Panc1 (cell line): ENCODE measurements at regions not wholly inside any gene's neighbourhood (a gene's known extent, or its start where the extent isn't known, plus 50 kb on each side); places are given as distances from the start of the nearest gene placed in this dataset.

Experiments
- ATAC-seq: fragments of 200-7000 bp; cut with Tn5 transposase; 2 replicates; pipeline ENCODE4 v1.9.1; 2020; ENCODE audit warnings: mild to moderate bottlenecking, moderate library complexity
- BruUV-seq: library from RNA; stranded (reverse); fragments of 400-500 nt; replicated peaks from 2 replicates; lab custom pipeline; 2021; lab: Mats Ljungman, UMichigan
- CTCF ChIA-PET: fragments of 300-600 bp; sonication (Branson Sonifier 250); formaldehyde crosslinking; loops from one replicate; lab custom pipeline; 2022; ENCODE audit warnings: antibody characterized with exemption; lab: Charles Lee
- POLR2A ChIA-PET: fragments of 300-600 bp; sonication (Branson Sonifier 250); formaldehyde crosslinking; loops from one replicate; lab custom pipeline; 2022; ENCODE audit warnings: antibody characterized with exemption; lab: Charles Lee
- DNase-seq: peaks from one replicate; pipeline ENCODE4 v3.0.0-alpha.2; 2010; ENCODE audit warnings: low read depth, low spot score
- H3K27ac ChIP-seq: 2 replicates; pipeline ENCODE4 v1.5.1; 2011; ENCODE audit warnings: mild to moderate bottlenecking, low read length, inconsistent platforms
- H3K27me3 ChIP-seq: fragments of 200-500 bp; sonication (Bioruptor generic); 2 replicates; pipeline ENCODE4 v1.6.0; 2014; ENCODE audit warnings: low read length, inconsistent platforms; ENCODE audit not compliant: control insufficient read depth, insufficient read depth
- H3K36me3 ChIP-seq: fragments of 200-500 bp; sonication (Bioruptor generic); 2 replicates; pipeline ENCODE4 v1.5.1; 2014; ENCODE audit warnings: inconsistent platforms, mild to moderate bottlenecking, low read length, moderate library complexity; ENCODE audit not compliant: control insufficient read depth, insufficient read depth
- H3K4me1 ChIP-seq: 2 replicates; pipeline ENCODE4 v1.5.1; 2011; ENCODE audit warnings: inconsistent platforms, mild to moderate bottlenecking, low read length, moderate library complexity; ENCODE audit not compliant: control insufficient read depth, insufficient read depth
- H3K4me3 ChIP-seq, 2 experiments: 2 replicates each; pipeline ENCODE4 v1.5.1; 2011 to 2012; ENCODE audit warnings: low read depth in 2 of 2, low read length in 2 of 2, mild to moderate bottlenecking in 2 of 2, inconsistent platforms in 1 of 2, moderate library complexity in 1 of 2
- H3K9me3 ChIP-seq: fragments of 200-500 bp; sonication (Bioruptor generic); 2 replicates; pipeline ENCODE4 v1.5.1; 2014; ENCODE audit warnings: low read depth, mild to moderate bottlenecking, inconsistent platforms, low read length, moderate library complexity; ENCODE audit not compliant: control insufficient read depth, insufficient read depth
- CTCF ChIP-seq: fragments of 450-650 bp; IDR thresholded peaks from 2 replicates; pipeline ENCODE4 v1.5.1; 2017; ENCODE audit warnings: mild to moderate bottlenecking
- POLR2AphosphoS5 ChIP-seq: IDR thresholded peaks from 2 replicates; pipeline ENCODE4 v1.6.1; 2012; ENCODE audit warnings: mild to moderate bottlenecking, low read depth, low read length, moderate library complexity
- SIN3A ChIP-seq: IDR thresholded peaks from 2 replicates; pipeline ENCODE4 v1.6.1; 2012; ENCODE audit warnings: low read depth, mild to moderate bottlenecking, low read length, moderate library complexity, borderline replicate concordance; ENCODE audit not compliant: insufficient read depth
- TCF7L2 ChIP-seq: IDR thresholded peaks from 2 replicates; pipeline ENCODE4 v1.6.1; 2011; ENCODE audit warnings: mild to moderate bottlenecking, low read depth, low read length, inconsistent platforms
- in situ Hi-C: cut with HindIII; loops from 2 replicates; pipeline ENCODE4 v1.10.0; 2016; ENCODE audit warnings: low sequenced_read_pairs, low pct_unique_long_range_greater_than_20kb
- intact Hi-C: fragments of 100-400 bp; cut with micrococcal nuclease; formaldehyde crosslinking; loops from one replicate; pipeline ENCODE4 v1.10.0; 2022; ENCODE audit not compliant: unreplicated experiment
- TF ChIP-seq, protein P1 (sequence below), 2 experiments: IDR thresholded peaks; 2 replicates each; pipeline ENCODE4 v1.6.1; 2011 to 2012; ENCODE audit warnings: low read depth in 2 of 2, control low read depth in 1 of 2, low read length in 1 of 2, mild to moderate bottlenecking in 1 of 2, moderate library complexity in 1 of 2; ENCODE audit not compliant: insufficient read depth in 1 of 2

DNA sequence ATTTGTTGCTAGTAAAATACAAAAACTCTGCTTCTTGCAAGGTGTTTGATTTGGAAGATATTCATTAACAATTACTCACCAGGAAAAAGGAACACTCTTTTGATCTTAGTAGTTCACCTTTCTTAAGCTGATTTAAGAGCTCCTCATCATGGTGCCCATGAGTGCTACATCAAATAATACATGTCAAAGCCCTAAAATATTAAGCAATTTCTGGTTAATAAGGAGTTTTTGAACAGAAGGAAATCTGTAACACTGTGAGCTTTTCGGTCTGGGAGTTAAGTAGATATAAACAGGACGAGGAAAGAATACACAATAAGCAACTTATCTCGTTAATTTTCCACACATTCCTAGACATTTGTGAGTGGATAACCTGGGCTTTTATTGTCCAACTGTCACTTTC is 83.9 kb upstream of the DCBLD2 start:
- Histone ChIP-seq H3K4me3 (no peak overlapping the region), H3K27me3 (0 out of 2 replicates have a peak, but pooled peaks cover 2% of the 10 kb centered on the region), H3K4me1 (no peaks in the 10 kb centered on the region; the same call in 1 of the 2 replicates), H3K36me3 (no peaks in the 10 kb centered on the region), H3K27ac (no peak overlapping the region), H3K9me3 (no peaks in the 10 kb centered on the region)
- BruUV-seq, result no TSS peak
- ATAC-seq (no peak), DNase-seq (no peak)
- no peak for TF ChIP-seq CTCF
- TF ChIP-seq SIN3A, result no peak
- no peak for TF ChIP-seq TCF7L2
- TF ChIP-seq, protein P1, sequence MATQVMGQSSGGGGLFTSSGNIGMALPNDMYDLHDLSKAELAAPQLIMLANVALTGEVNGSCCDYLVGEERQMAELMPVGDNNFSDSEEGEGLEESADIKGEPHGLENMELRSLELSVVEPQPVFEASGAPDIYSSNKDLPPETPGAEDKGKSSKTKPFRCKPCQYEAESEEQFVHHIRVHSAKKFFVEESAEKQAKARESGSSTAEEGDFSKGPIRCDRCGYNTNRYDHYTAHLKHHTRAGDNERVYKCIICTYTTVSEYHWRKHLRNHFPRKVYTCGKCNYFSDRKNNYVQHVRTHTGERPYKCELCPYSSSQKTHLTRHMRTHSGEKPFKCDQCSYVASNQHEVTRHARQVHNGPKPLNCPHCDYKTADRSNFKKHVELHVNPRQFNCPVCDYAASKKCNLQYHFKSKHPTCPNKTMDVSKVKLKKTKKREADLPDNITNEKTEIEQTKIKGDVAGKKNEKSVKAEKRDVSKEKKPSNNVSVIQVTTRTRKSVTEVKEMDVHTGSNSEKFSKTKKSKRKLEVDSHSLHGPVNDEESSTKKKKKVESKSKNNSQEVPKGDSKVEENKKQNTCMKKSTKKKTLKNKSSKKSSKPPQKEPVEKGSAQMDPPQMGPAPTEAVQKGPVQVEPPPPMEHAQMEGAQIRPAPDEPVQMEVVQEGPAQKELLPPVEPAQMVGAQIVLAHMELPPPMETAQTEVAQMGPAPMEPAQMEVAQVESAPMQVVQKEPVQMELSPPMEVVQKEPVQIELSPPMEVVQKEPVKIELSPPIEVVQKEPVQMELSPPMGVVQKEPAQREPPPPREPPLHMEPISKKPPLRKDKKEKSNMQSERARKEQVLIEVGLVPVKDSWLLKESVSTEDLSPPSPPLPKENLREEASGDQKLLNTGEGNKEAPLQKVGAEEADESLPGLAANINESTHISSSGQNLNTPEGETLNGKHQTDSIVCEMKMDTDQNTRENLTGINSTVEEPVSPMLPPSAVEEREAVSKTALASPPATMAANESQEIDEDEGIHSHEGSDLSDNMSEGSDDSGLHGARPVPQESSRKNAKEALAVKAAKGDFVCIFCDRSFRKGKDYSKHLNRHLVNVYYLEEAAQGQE (IDR thresholded peaks at IDR 0.05; ENCODE audit: insufficient read depth in 1 of 2, low read depth in 2 of 2, low read length in 1 of 2), result no peak
- no peak for TF ChIP-seq POLR2AphosphoS5
- intact Hi-C loops (no loop called here), in situ Hi-C loops (no loop called here)
- ChIA-PET CTCF (no interaction called here), POLR2A (no interaction called here)

- DNase-seq (no peak), ATAC-seq (no peak)
- Histone ChIP-seq H3K36me3 (no peaks in the 10 kb centered on the region), H3K27ac (no peak overlapping the region), H3K4me1 (no peaks in the 10 kb centered on the region; the same call in 1 of the 2 replicates), H3K4me3 (no peak overlapping the region), H3K9me3 (no peaks in the 10 kb centered on the region), H3K27me3 (no peaks in the 10 kb centered on the region)
- ChIA-PET POLR2A (no interaction called here), CTCF (no interaction called here)
- in situ Hi-C loops, result no loop called here
- no TSS peak for BruUV-seq
- intact Hi-C loops, result no loop called here
- TF ChIP-seq, protein P1 (IDR thresholded peaks at IDR 0.05; ENCODE audit: insufficient read depth in 1 of 2, low read depth in 2 of 2, low read length in 1 of 2), result no peak
- no peak for TF ChIP-seq CTCF
- TF ChIP-seq TCF7L2, result no peak
- no peak for TF ChIP-seq POLR2AphosphoS5
- no peak for TF ChIP-seq SIN3A
Measured at GRCh38 chr3:98984024-98984423, 82.5 kb upstream of the DCBLD2 start.
